Astrocyte (in vitro differentiated cells and primary cell): ENCODE measurements at regions not wholly inside any gene's neighbourhood (a gene's known extent, or its start where the extent isn't known, plus 50 kb on each side); places are given as distances from the start of the nearest gene placed in this dataset.
A peak's percentile ranks its signal among the peaks of the same experiment; 100 is the strongest.

Experiments used
- DNase-seq: peaks from one replicate; pipeline ENCODE4 v3.0.0-alpha.2; 2010; ENCODE audit warnings: low read depth
- FAIRE-seq: peaks from 2 replicates; lab custom pipeline; 2011; peaks lifted over from hg19 to GRCh38; lab: Jason Lieb, UNC
- H2AFZ ChIP-seq: 2 replicates; pipeline ENCODE4 v1.6.0; 2012; ENCODE audit warnings: low read depth, low read length, inconsistent platforms
- H3K27ac ChIP-seq: 2 replicates; pipeline ENCODE4 v1.5.1; 2011; ENCODE audit warnings: low read depth, low read length, inconsistent platforms
- H3K27me3 ChIP-seq: 2 replicates; pipeline ENCODE4 v1.6.0; 2011; ENCODE audit warnings: low read length, inconsistent platforms; ENCODE audit not compliant: insufficient read depth
- H3K36me3 ChIP-seq: 2 replicates; pipeline ENCODE4 v1.5.1; 2011; ENCODE audit warnings: low read length, inconsistent platforms; ENCODE audit not compliant: insufficient read depth
- H3K4me1 ChIP-seq: 2 replicates; pipeline ENCODE4 v1.5.1; 2011; ENCODE audit warnings: low read length, inconsistent platforms; ENCODE audit not compliant: insufficient read depth
- H3K4me2 ChIP-seq: 2 replicates; pipeline ENCODE4 v1.6.0; 2012; ENCODE audit warnings: low read length, inconsistent platforms
- H3K4me3 ChIP-seq: 2 replicates; pipeline ENCODE4 v1.5.1; 2011; ENCODE audit warnings: low read depth, mild to moderate bottlenecking, low read length, inconsistent platforms; ENCODE audit not compliant: insufficient read depth
- H3K79me2 ChIP-seq: 2 replicates; pipeline ENCODE4 v1.6.0; 2012; ENCODE audit warnings: mild to moderate bottlenecking, low read length, inconsistent platforms; ENCODE audit not compliant: insufficient read depth
- H3K9ac ChIP-seq: 2 replicates; pipeline ENCODE4 v1.6.0; 2012; ENCODE audit warnings: mild to moderate bottlenecking, low read length, inconsistent platforms
- H3K9me3 ChIP-seq: 2 replicates; pipeline ENCODE4 v1.5.1; 2012; ENCODE audit warnings: low read depth, mild to moderate bottlenecking, low read length, inconsistent platforms; ENCODE audit not compliant: insufficient read depth
- H4K20me1 ChIP-seq: 2 replicates; pipeline ENCODE4 v1.6.0; 2012; ENCODE audit warnings: low read length, inconsistent platforms; ENCODE audit not compliant: insufficient read depth
- H3K27ac Mint-ChIP-seq: one replicate; pipeline ENCODE4 v1.8.0; 2021; ENCODE audit warnings: mild to moderate bottlenecking, mixed read lengths; ENCODE audit not compliant: unreplicated experiment
- H3K27me3 Mint-ChIP-seq: one replicate; pipeline ENCODE4 v1.8.0; 2021; ENCODE audit warnings: low read depth, mixed read lengths; ENCODE audit not compliant: unreplicated experiment
- H3K36me3 Mint-ChIP-seq: one replicate; pipeline ENCODE4 v1.8.0; 2021; ENCODE audit warnings: low read depth, mixed read lengths; ENCODE audit not compliant: unreplicated experiment
- H3K4me1 Mint-ChIP-seq: one replicate; pipeline ENCODE4 v1.8.0; 2021; ENCODE audit warnings: low read depth, mixed read lengths; ENCODE audit not compliant: unreplicated experiment
- H3K4me3 Mint-ChIP-seq: one replicate; pipeline ENCODE4 v1.8.0; 2021; ENCODE audit warnings: mild to moderate bottlenecking, moderate library complexity, mixed read lengths; ENCODE audit not compliant: unreplicated experiment
- H3K9me3 Mint-ChIP-seq: one replicate; pipeline ENCODE4 v1.8.0; 2021; ENCODE audit warnings: mild to moderate bottlenecking, mixed read lengths; ENCODE audit not compliant: unreplicated experiment
- CTCF ChIP-seq: IDR thresholded peaks from 2 replicates; pipeline ENCODE4 v1.5.1; 2011; ENCODE audit warnings: low read depth, mild to moderate bottlenecking, inconsistent platforms, low read length, moderate library complexity; ENCODE audit not compliant: insufficient read depth
- EZH2 ChIP-seq: IDR thresholded peaks from 2 replicates; pipeline ENCODE4 v1.6.1; 2012; ENCODE audit warnings: mild to moderate bottlenecking, low read length, inconsistent platforms; ENCODE audit not compliant: insufficient read depth

GRCh38 chr18:42296192-42296591 is 341.2 kb downstream of the PIK3C3 start:
- H3K4me1 ChIP-seq, result peaks cover 2% of the 10 kb centered on the region
- Mint-ChIP-seq H3K4me1 (no peaks in the 10 kb centered on the region), H3K27me3 (peaks cover 4% of the 10 kb centered on the region), H3K27ac (no peak overlapping the region), H3K9me3 (no peaks in the 10 kb centered on the region), H3K36me3 (no peaks in the 10 kb centered on the region), H3K4me3 (no peak overlapping the region)
- H2AFZ ChIP-seq, result no peak overlapping the region
- no peaks in the 10 kb centered on the region for H3K9me3 ChIP-seq
- no peaks in the 10 kb centered on the region for H3K27me3 ChIP-seq
- TF ChIP-seq CTCF, result no peak
- no peak for TF ChIP-seq EZH2
- no peak overlapping the region for H3K9ac ChIP-seq
- H3K36me3 ChIP-seq, result no peaks in the 10 kb centered on the region
- H3K4me3 ChIP-seq, result no peak overlapping the region
- peak; percentile 54 for DNase-seq
- H3K79me2 ChIP-seq, result no peaks in the 10 kb centered on the region
- no peak for FAIRE-seq
- H4K20me1 ChIP-seq, result no peaks in the 10 kb centered on the region
- H3K27ac ChIP-seq, result no peak overlapping the region
- no peak overlapping the region for H3K4me2 ChIP-seq

GRCh38 chr18:42296723-42297122 is 341.7 kb downstream of the PIK3C3 start:
- Histone ChIP-seq H3K79me2 (no peaks in the 10 kb centered on the region), H3K27ac (no peak overlapping the region), H3K36me3 (no peaks in the 10 kb centered on the region), H3K4me2 (no peak overlapping the region), H3K4me1 (peaks cover 2% of the 10 kb centered on the region), H3K9ac (no peak overlapping the region), H3K27me3 (no peaks in the 10 kb centered on the region), H3K4me3 (no peak overlapping the region), H3K9me3 (no peaks in the 10 kb centered on the region), H4K20me1 (no peaks in the 10 kb centered on the region), H2AFZ (no peak overlapping the region)
- FAIRE-seq (no peak), DNase-seq (peak; percentile 30)
- no peak overlapping the region for H3K27ac Mint-ChIP-seq
- peaks cover 4% of the 10 kb centered on the region for H3K27me3 Mint-ChIP-seq
- H3K9me3 Mint-ChIP-seq, result no peaks in the 10 kb centered on the region
- no peaks in the 10 kb centered on the region for H3K4me1 Mint-ChIP-seq
- H3K4me3 Mint-ChIP-seq, result no peak overlapping the region
- TF ChIP-seq CTCF (no peak), EZH2 (no peak)
- H3K36me3 Mint-ChIP-seq, result no peaks in the 10 kb centered on the region

- H3K4me3 ChIP-seq, result no peak overlapping the region
- H3K27ac ChIP-seq, result no peak overlapping the region
- peak overlapping the region; percentile 67 for H3K4me2 ChIP-seq
- no peaks in the 10 kb centered on the region for H3K4me1 Mint-ChIP-seq
- H3K4me3 Mint-ChIP-seq, result no peak overlapping the region
- H2AFZ ChIP-seq, result peak overlapping the region; percentile 49
- H3K79me2 ChIP-seq, result no peaks in the 10 kb centered on the region
- peaks cover 4% of the 10 kb centered on the region for H3K27me3 Mint-ChIP-seq
- TF ChIP-seq CTCF (peak; percentile 99), EZH2 (no peak)
- no peaks in the 10 kb centered on the region for H3K36me3 ChIP-seq
- H3K9me3 Mint-ChIP-seq, result no peaks in the 10 kb centered on the region
- H3K9ac ChIP-seq, result no peak overlapping the region
- no peak overlapping the region for H3K27ac Mint-ChIP-seq
- DNase-seq (peak; percentile 43), FAIRE-seq (no peak)
- no peaks in the 10 kb centered on the region for H3K9me3 ChIP-seq
- H3K4me1 ChIP-seq, result peaks cover 2% of the 10 kb centered on the region
- H4K20me1 ChIP-seq, result no peaks in the 10 kb centered on the region
- H3K36me3 Mint-ChIP-seq, result no peaks in the 10 kb centered on the region
- no peaks in the 10 kb centered on the region for H3K27me3 ChIP-seq
Observed at GRCh38 chr18:42298759-42299675, 344.0 kb downstream of the PIK3C3 start.
